ENCODE measurements at regions not wholly inside any gene's neighbourhood (a gene's known extent, or its start where the extent isn't known, plus 50 kb on each side); places are given as distances from the start of the nearest gene placed in this dataset.
A peak's percentile ranks its signal among the peaks of the same experiment; 100 is the strongest.

GRCh38 chrX:118167361-118167760, 50.8 kb upstream of the KLHL13 start:
- DNase-seq (ENCODE audit: low spot score) = no peak

DNA sequence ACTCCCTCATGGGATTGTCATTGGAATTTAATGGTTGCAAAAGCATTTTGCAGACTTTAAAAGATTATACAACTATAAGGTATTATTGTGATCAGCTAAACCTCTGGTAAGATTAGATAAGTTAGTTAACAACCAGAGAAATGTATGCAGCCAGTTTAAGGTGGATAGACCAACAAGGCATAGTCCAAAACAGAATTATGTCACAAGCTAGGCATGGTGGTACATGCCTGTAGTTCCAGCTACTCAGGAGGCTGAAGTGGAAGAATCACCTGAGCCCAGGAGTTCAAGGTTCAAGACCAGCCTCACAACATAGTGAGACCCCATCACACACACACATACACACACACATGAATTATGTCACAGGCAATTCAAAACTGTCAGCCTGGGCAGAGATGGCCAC, 54.7 kb upstream of the KLHL13 start:
- DNase-seq (ENCODE audit: low spot score) = no peak

DNA sequence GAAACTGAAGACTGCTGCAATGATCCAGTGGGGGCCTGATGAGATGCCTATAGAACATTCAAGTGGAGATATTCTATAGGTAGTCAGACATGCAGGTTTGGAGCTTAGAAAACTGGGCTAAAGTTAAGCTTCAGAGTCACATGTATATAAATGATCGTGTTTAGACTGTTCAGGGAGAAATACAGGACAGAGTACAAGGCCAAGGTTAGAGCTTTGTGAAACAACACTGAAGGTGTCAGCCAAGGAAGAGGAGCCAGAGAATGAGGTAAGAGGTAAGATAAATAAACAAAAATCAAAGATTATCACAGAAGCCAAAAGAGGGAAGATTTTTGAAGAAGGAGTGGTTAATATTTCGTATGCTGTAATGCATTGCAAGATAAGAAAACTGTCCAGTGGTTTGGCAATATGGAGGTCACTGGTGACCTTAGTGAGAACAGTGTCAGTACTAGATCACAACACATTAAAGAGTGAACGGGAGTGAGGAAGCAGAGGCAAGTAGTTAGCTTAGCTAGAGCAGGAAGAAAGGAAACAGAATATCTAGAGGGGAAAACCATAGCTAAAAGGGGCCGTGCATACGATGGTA, 58.0 kb upstream of the KLHL13 start:
- no peak for DNase-seq (ENCODE audit: low spot score)

DNA sequence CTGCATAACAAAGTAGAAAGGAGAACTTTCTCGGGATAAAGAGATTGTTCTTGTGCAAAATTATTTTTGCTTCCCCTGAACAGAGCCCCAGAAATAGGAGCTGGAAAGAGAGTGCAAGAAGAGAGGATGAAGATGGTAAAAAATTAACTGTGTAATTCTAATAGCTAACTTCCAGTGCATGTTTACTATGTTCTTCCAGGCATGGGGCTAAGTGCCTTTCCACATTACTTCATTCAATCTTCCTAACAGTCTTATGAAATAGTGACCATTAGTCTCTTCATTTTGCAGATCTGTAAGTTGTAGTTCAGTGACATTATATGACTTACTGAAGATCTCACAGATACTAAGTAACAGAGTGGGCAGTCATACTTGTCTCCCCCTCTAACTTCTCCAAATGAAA, 61.1 kb upstream of the KLHL13 start:
- DNase-seq (ENCODE audit: low spot score) = no peak

DNA sequence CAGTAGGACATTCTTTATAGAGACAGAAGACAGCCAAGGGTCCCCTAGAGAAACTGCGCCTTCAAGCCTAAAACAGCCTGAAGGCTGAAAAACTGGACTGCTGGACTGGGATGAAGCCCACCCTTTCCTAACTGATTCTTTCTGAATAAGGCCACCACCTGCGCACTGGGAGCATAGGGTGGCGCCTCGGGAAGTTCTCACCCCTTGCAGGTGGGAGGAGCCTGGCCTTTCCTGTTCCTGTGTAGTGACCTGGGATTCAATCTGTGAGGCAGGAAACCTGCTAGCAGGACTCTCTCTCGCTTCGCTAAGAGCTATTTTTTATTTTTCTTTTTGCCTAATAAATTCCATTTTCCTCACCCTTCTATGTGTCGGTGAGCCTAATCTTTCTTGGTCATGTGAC, 61.8 kb upstream of the KLHL13 start:
- no peak for DNase-seq (ENCODE audit: low spot score)

GRCh38 chrX:118179161-118179560, 62.6 kb upstream of the KLHL13 start:
- DNase-seq (ENCODE audit: low spot score) = no peak

DNA sequence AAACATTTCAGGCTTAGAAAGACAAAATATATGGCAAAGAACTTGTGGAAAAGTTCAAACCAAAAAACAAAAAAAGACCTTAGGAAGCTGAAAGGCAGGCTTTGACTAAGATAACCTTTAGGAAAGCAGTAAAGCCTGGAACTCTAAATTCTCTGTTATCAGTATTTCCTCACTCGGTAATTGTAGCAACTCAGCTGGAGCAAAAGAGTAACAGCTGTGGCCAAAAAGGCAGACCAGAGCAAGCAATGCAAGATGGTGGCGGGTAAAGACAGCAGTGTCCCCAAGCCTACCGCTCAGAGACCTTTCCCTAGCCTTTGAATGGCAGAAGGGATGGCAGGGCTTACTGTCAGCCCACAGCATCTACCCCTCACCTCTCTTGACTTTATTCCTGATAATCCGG, 63.1 kb upstream of the KLHL13 start:
- DNase-seq (ENCODE audit: low spot score) = no peak

DNA sequence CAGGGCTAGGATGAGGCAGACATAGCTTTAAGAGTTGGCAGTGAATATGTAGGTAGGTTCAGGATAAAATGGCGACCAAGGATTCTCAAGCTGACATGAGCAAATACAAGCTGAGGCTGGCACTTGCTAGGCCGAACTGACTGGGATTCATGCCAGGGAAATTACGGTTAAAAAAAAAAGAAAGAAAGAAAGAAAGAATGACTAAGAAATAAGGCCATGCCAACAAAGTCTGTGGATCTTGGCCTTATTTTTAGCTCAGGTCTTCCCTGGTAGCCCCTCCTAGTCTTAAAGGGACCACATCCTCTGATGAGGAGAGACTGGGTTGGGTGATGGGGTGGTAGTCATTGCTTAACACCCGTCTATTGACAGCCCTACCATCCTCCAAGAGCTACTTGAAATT, 64.4 kb upstream of the KLHL13 start:
- peak; percentile 2 for DNase-seq (ENCODE audit: low spot score)

GRCh38 chrX:118182025-118182424, 65.4 kb upstream of the KLHL13 start:
- DNase-seq (ENCODE audit: low spot score) = no peak

DNA sequence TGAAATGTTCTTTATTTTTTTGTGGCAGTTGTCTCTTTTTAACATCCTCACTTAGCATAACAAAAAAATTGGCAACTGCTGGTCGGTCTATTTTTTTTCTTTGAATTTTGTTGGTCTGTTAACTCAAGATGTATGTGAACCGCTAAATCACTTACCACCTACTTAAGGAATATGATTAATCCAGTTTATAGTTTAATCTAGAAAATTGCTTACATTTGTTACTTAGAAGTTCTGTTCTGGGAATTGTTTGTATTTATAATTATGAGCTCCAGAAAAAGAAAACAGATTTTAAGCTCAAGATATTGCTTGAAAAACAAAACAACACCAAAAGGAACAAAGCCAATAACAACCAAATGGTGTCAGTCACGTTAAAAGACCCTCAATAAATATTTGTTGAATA, 66.1 kb upstream of the KLHL13 start:
- no peak for DNase-seq (ENCODE audit: low spot score)

- DNase-seq (ENCODE audit: low spot score) = no peak
Observed at GRCh38 chrX:118183606-118184005, 67.0 kb upstream of the KLHL13 start.

DNA sequence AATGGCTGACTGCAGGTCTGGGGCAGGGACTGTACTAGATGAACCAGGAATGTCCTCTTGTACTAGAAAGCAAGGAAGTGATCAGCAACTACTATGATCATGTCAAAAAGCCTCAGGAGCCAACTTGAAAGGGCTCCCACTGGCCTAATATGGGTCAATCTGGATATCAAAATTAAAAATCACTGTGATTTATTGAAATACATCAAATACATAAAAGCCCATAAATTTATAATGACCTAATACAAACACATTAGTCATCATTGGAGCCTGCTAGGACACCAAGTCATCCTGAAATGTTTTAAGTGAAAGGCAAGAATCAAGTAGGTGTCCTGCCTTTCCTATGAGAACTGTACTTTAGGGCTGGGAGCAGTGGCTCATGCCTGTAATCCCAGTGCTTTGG, 70.5 kb upstream of the KLHL13 start:
- DNase-seq (ENCODE audit: low spot score) = no peak

GRCh38 chrX:118189000-118189399, 72.4 kb upstream of the KLHL13 start:
- DNase-seq (ENCODE audit: low spot score) = no peak

- DNase-seq (ENCODE audit: low spot score) = no peak
Observed at GRCh38 chrX:118189628-118190027, 73.0 kb upstream of the KLHL13 start.

DNA sequence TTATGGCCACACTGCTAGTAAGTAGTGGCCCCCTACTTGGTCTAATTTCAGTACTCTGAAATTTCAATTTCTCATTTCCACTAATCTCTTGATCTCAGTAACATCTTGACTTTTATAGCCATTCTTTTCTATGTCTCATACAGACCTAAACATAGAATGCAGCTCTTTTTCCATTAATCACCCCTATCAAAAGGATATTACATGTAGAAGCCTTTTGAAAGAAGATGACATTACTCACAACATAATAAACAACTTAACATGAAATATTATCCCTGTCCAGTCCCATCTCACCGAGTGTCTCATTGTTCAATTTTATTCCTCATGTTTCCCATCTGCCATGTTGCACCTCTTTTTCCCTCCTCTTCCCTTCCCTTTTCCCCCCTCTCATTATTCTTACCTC, 81.1 kb upstream of the KLHL13 start:
- no peak for DNase-seq (ENCODE audit: low spot score)

DNA sequence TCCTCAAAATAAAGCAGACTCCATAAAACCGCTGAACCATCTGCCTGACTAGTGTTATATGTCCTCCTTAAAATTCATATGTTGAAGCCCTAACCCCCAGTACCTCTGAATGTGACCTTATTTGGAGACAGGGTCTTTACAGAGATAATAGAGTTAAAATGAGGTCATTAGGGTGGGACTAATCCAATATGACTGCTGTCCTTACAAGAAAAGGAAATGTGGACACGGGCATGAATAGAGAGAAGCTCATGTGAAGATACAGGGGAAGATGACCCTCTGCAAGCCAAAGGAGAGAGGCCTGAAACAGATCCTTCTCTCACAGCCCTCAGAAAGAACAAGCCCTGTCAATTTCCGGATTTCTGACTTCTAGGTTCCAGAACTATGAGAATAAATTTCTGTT, 82.0 kb upstream of the KLHL13 start:
- no peak for DNase-seq (ENCODE audit: low spot score)

- DNase-seq (ENCODE audit: low spot score) = no peak
Observed at GRCh38 chrX:118199997-118200396, 83.4 kb upstream of the KLHL13 start.

DNA sequence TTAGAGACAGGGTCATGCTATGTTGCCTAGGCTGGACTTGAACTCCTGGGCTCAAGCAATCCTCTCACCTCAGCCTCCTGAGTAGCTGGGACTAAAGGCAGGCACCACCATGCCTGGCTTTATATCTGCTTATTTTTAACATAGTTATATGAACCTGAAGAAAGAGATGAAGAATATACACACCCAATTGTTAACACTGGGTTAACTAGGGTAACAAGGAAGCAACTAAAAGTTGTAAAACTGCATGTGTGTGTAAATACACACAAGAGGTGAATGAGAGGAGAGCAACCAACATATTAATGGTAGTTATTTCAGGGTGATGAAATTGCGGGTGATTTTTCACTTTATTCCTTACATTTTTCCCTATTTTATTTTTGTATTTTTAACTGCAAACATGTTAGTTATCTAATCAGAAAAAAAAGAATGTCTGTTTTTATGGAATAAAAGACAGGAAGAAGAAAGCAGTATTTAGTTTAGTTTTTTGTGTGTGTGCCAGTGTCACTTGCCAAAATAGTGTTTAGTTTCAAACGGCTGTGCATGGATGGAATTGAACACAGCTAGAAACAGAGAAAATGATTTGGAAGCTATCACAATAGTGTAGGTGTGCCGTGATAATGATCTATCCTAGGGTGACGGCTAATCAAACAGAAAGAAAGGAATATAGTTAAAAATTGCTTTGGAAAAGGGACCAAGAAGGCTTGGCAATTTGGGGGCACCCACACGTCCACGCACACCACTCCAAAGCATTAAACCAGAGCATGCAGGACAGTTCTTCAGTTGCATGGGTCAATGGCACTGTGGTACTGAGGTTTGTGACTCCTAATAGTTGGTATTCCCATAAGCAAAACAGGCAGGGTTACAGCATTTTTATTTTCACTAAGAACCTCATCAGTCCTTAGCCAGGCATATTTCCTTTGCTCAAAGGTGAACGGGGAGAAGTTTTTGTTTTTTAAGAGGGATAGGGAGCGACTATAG, 89.1 kb upstream of the KLHL13 start:
- DNase-seq (ENCODE audit: low spot score) = no peak

- DNase-seq (ENCODE audit: low spot score) = no peak
Observed at GRCh38 chrX:118207831-118208453, 91.3 kb upstream of the KLHL13 start.

GRCh38 chrX:118208481-118208880, 91.9 kb upstream of the KLHL13 start:
- DNase-seq (ENCODE audit: low spot score) = no peak

GRCh38 chrX:118211891-118212816, 95.5 kb upstream of the KLHL13 start:
- no peak for DNase-seq (ENCODE audit: low spot score)

- no peak for DNase-seq (ENCODE audit: low spot score)
Observed at GRCh38 chrX:118212817-118213183, 96.2 kb upstream of the KLHL13 start.
